ENCODE measurements at regions not wholly inside any gene's neighbourhood (a gene's known extent, or its start where the extent isn't known, plus 50 kb on each side); places are given as distances from the start of the nearest gene placed in this dataset.

- H3K36me3 Mint-ChIP-seq (ENCODE audit: low read depth), result no peaks in the 10 kb centered on the region
- Histone ChIP-seq H3K4me1 (ENCODE audit: insufficient read depth, low read length) (no peaks in the 10 kb centered on the region), H3K27ac (ENCODE audit: low read depth in 1 of 2, low read length in 2 of 2) (no peak overlapping the region), H3K9me3 (ENCODE audit: control insufficient read depth in 1 of 2, insufficient read depth in 1 of 2, low read length in 2 of 2) (peaks cover 0 to 12% of the 10 kb centered on the region in 2 experiments), H3K36me3 (ENCODE audit: insufficient read depth, low read length) (no peaks in the 10 kb centered on the region), H3K4me3 (ENCODE audit: low read length) (no peak overlapping the region), H3K27me3 (ENCODE audit: control insufficient read depth in 1 of 2, insufficient read depth in 2 of 2, low read length in 2 of 2) (no peaks in the 10 kb centered on the region)
- no peaks in the 10 kb centered on the region for H3K27me3 Mint-ChIP-seq
- no peak overlapping the region for H3K27ac Mint-ChIP-seq
- no peak overlapping the region for H3K4me3 Mint-ChIP-seq
- DNase-seq (no peak), ATAC-seq (ENCODE audit: poor library complexity) (no peak)
- no peak for TF ChIP-seq CTCF (IDR thresholded peaks at IDR 0.05)
- intact Hi-C loops (cut with DNase I, micrococcal nuclease), result no loop called here
- H3K9me3 Mint-ChIP-seq, result peaks cover 28% of the 10 kb centered on the region
- POLR2A ChIA-PET, result interaction anchor here (0.6 kb wide), 2 partner anchors 21 to 197 kb away, joined by 3 to 4 read pairs; no protein-coding TSS in a partner anchor
- H3K4me1 Mint-ChIP-seq (ENCODE audit: low read depth), result no peaks in the 10 kb centered on the region
- CTCF ChIA-PET, result no interaction called here
These were observed 473.1 kb downstream of the TDRD3 start for GRCh38 chr13:60869941-60870613.

- Mint-ChIP-seq H3K36me3 (ENCODE audit: low read depth) (no peaks in the 10 kb centered on the region), H3K27me3 (no peaks in the 10 kb centered on the region), H3K4me1 (ENCODE audit: low read depth) (no peaks in the 10 kb centered on the region), H3K4me3 (no peak overlapping the region), H3K9me3 (peaks cover 35% of the 10 kb centered on the region), H3K27ac (no peak overlapping the region)
- peaks cover 0 to 12% of the 10 kb centered on the region in 2 experiments for H3K9me3 ChIP-seq (ENCODE audit: control insufficient read depth in 1 of 2, insufficient read depth in 1 of 2, low read length in 2 of 2)
- H3K36me3 ChIP-seq (ENCODE audit: insufficient read depth, low read length), result no peaks in the 10 kb centered on the region
- POLR2A ChIA-PET, result no interaction called here
- ATAC-seq (ENCODE audit: poor library complexity), result no peak
- CTCF ChIA-PET, result no interaction called here
- no peak overlapping the region for H3K4me3 ChIP-seq (ENCODE audit: low read length)
- no peak overlapping the region for H3K27ac ChIP-seq (ENCODE audit: low read depth in 1 of 2, low read length in 2 of 2)
- no peak for DNase-seq
- TF ChIP-seq CTCF (IDR thresholded peaks at IDR 0.05), result no peak
- H3K27me3 ChIP-seq (ENCODE audit: control insufficient read depth in 1 of 2, insufficient read depth in 2 of 2, low read length in 2 of 2), result no peaks in the 10 kb centered on the region
- intact Hi-C loops (cut with DNase I, micrococcal nuclease), result no loop called here
- H3K4me1 ChIP-seq (ENCODE audit: insufficient read depth, low read length), result no peaks in the 10 kb centered on the region
These were observed 472.2 kb downstream of the TDRD3 start for GRCh38 chr13:60869225-60869624.

- peaks cover 28% of the 10 kb centered on the region for H3K9me3 Mint-ChIP-seq
- POLR2A ChIA-PET, result no interaction called here
- DNase-seq (no peak), ATAC-seq (ENCODE audit: poor library complexity) (no peak)
- intact Hi-C loops (cut with DNase I, micrococcal nuclease), result no loop called here
- Histone ChIP-seq H3K36me3 (ENCODE audit: insufficient read depth, low read length) (no peaks in the 10 kb centered on the region), H3K27me3 (ENCODE audit: control insufficient read depth in 1 of 2, insufficient read depth in 2 of 2, low read length in 2 of 2) (no peaks in the 10 kb centered on the region), H3K4me3 (ENCODE audit: low read length) (no peak overlapping the region), H3K4me1 (ENCODE audit: insufficient read depth, low read length) (no peaks in the 10 kb centered on the region), H3K9me3 (ENCODE audit: control insufficient read depth in 1 of 2, insufficient read depth in 1 of 2, low read length in 2 of 2) (no peaks in the 10 kb centered on the region), H3K27ac (ENCODE audit: low read depth in 1 of 2, low read length in 2 of 2) (no peak overlapping the region)
- no peak overlapping the region for H3K4me3 Mint-ChIP-seq
- CTCF ChIA-PET, result no interaction called here
- TF ChIP-seq CTCF (IDR thresholded peaks at IDR 0.05), result no peak
- no peaks in the 10 kb centered on the region for H3K27me3 Mint-ChIP-seq
- no peak overlapping the region for H3K27ac Mint-ChIP-seq
- H3K36me3 Mint-ChIP-seq (ENCODE audit: low read depth), result no peaks in the 10 kb centered on the region
- H3K4me1 Mint-ChIP-seq (ENCODE audit: low read depth), result no peaks in the 10 kb centered on the region
These were observed 465.0 kb downstream of the TDRD3 start for GRCh38 chr13:60862036-60862435.
